ENCODE measurements at regions not wholly inside any gene's neighbourhood (a gene's known extent, or its start where the extent isn't known, plus 50 kb on each side); places are given as distances from the start of the nearest gene placed in this dataset.

GRCh38 chr2:37816036-37816435, 109.1 kb upstream of the RMDN2 start:
- TF ChIP-seq REST (IDR thresholded peaks at IDR 0.05; ENCODE audit: insufficient read depth in 1 of 2, low read depth in 2 of 2, low read length in 2 of 2) (no peak), SIN3A (IDR thresholded peaks at IDR 0.05; ENCODE audit: borderline replicate concordance, insufficient read depth, low read length) (no peak), TAF1 (IDR thresholded peaks at IDR 0.05; ENCODE audit: borderline replicate concordance, insufficient read depth, low read length) (no peak), FOXP2 (optimal IDR thresholded peaks at IDR 0.05; ENCODE audit: borderline replicate concordance, extremely low read depth, extremely low read length, insufficient read depth) (no peak), POLR2AphosphoS5 (IDR thresholded peaks at IDR 0.05; ENCODE audit: low read depth, low read length) (no peak)

- TF ChIP-seq FOXP2 (optimal IDR thresholded peaks at IDR 0.05; ENCODE audit: borderline replicate concordance, extremely low read depth, extremely low read length, insufficient read depth) (no peak), POLR2AphosphoS5 (IDR thresholded peaks at IDR 0.05; ENCODE audit: low read depth, low read length) (no peak), SIN3A (IDR thresholded peaks at IDR 0.05; ENCODE audit: borderline replicate concordance, insufficient read depth, low read length) (no peak), REST (IDR thresholded peaks at IDR 0.05; ENCODE audit: insufficient read depth in 1 of 2, low read depth in 2 of 2, low read length in 2 of 2) (no peak), TAF1 (IDR thresholded peaks at IDR 0.05; ENCODE audit: borderline replicate concordance, insufficient read depth, low read length) (no peak)
Observed at GRCh38 chr2:37816686-37817085, 108.4 kb upstream of the RMDN2 start.

- TF ChIP-seq TAF1 (IDR thresholded peaks at IDR 0.05; ENCODE audit: borderline replicate concordance, insufficient read depth, low read length): no peak
Observed at GRCh38 chr2:37819186-37819585, 105.9 kb upstream of the RMDN2 start.

- TF ChIP-seq SIN3A (IDR thresholded peaks at IDR 0.05; ENCODE audit: borderline replicate concordance, insufficient read depth, low read length): no peak
- no peak for TF ChIP-seq POLR2AphosphoS5 (IDR thresholded peaks at IDR 0.05; ENCODE audit: low read depth, low read length)
- no peak for TF ChIP-seq FOXP2 (optimal IDR thresholded peaks at IDR 0.05; ENCODE audit: borderline replicate concordance, extremely low read depth, extremely low read length, insufficient read depth)
- no peak for TF ChIP-seq REST (IDR thresholded peaks at IDR 0.05; ENCODE audit: insufficient read depth in 1 of 2, low read depth in 2 of 2, low read length in 2 of 2)
- no peak for TF ChIP-seq TAF1 (IDR thresholded peaks at IDR 0.05; ENCODE audit: borderline replicate concordance, insufficient read depth, low read length)
Observed at GRCh38 chr2:37820471-37820986, 104.6 kb upstream of the RMDN2 start.

- TF ChIP-seq SIN3A (IDR thresholded peaks at IDR 0.05; ENCODE audit: borderline replicate concordance, insufficient read depth, low read length) (no peak), TAF1 (IDR thresholded peaks at IDR 0.05; ENCODE audit: borderline replicate concordance, insufficient read depth, low read length) (no peak), POLR2AphosphoS5 (IDR thresholded peaks at IDR 0.05; ENCODE audit: low read depth, low read length) (no peak), REST (IDR thresholded peaks at IDR 0.05; ENCODE audit: insufficient read depth in 1 of 2, low read depth in 2 of 2, low read length in 2 of 2) (no peak), FOXP2 (optimal IDR thresholded peaks at IDR 0.05; ENCODE audit: borderline replicate concordance, extremely low read depth, extremely low read length, insufficient read depth) (no peak)
Observed at GRCh38 chr2:37825586-37825985, 99.5 kb upstream of the RMDN2 start.
